Superior temporal gyrus (tissue), 1 donor: ENCODE measurements at regions not wholly inside any gene's neighbourhood (a gene's known extent, or its start where the extent isn't known, plus 50 kb on each side); places are given as distances from the start of the nearest gene placed in this dataset.

ENCODE experiments used
- DNase-seq: peaks from one replicate; pipeline ENCODE4 v3.0.0-alpha.2; 2016; ENCODE audit errors: extremely low spot score

DNA sequence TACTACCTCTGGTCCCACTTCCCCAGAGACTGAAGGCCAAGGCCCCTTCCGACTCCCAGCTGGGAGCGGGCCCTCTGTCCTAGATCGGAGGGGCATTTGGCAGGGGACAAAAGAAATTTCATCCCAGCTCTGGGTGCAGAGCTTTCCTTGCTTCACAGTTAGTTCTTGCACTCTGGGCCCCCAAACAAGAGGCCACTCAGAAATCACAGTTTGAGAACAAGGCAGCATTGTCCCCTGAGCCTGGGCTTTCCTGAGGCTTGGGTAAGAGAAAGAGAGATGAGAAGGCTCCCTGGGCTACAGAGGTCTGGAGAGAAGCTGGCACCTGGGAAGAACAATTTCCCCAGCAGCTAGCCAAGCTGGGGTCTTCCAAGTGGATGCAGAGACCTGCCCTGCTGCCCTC is 71.8 kb upstream of the NCAM1 start:
- peak; percentile 85 for DNase-seq

DNA sequence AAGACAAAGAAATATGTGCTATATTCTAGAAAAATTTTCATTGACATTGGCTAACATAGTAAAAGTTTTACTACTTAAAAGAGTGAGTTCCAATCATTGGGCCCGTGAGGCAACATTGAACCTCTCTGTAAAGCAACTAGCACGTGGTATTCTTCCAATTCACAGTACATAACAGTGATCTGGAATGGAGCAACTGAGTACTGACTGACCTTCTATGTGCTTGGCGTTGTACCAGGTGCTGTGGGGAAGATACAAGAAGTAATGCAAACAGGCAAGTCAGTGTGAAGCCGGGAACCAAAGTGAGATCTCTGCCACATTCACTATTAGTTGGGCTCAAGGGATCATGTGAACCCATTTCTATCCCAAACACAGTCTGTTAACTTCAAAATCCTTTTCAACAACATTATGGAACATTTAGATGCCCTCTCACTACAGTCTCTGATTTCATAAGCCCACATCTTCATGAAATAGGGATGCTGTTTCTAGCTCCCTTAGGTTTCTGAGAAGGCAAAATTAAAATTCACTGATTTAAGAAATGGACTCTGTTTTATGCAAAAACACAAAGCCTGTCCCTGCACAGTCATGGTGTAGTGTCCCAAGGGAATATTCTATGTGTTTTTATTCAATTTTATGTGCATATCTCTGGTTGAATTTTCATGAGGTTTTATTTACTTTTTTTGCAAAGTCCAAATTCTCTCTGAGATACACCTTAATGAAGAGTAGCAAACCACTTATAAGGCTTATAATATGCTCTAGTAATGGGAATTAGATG is 61.8 kb upstream of the NCAM1 start:
- DNase-seq: no peak

DNA sequence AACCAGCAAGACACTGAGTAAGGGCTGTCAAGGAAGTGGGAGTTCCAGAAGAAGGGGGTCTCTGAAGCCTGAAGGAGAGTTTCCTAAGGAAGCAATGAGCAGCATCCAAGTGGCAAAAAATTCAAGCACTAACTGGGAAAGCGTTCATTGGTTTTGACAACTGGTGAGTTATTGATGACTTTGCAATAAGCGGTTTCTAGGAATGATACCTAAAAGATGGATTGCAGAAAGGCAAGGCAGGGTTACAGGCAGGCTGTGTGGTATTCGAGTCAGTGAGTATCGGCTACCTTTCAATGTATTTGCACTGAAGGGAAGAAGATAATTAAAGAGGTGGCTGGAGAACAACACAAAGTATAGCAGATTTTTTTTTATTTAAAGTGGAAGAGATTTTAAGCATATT is 59.3 kb upstream of the NCAM1 start:
- no peak for DNase-seq

DNA sequence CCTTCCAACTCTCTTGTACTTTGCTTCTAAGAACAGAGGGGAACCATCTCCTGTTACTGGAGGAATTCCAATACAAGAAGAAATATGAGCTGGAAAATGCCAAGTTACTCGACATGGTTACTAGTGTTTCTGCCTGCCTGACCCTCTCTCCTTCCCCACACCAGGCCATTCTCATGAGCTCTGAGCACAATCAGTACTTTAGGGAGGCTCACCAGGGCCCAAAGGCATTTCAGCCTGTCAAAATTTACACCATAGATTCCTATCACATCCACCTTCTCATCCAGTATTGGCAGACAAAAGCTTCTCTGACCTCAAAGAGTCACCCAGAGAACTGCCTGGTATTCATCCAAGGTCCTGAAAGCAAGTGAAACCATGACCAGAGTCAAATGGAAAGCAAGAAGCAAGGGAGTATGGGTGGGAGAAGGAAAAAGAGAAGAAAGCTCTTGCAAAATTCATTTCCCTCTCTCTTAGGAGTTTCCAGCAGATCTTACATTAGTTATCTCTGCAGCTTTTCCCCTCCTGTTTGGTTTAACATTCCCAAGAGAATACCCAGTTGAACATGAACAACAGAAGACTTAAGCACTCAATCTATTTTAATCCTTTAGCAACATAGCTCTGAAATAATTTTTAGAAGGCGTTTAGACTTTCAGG is 58.7 kb upstream of the NCAM1 start:
- peak; percentile 70 for DNase-seq

DNA sequence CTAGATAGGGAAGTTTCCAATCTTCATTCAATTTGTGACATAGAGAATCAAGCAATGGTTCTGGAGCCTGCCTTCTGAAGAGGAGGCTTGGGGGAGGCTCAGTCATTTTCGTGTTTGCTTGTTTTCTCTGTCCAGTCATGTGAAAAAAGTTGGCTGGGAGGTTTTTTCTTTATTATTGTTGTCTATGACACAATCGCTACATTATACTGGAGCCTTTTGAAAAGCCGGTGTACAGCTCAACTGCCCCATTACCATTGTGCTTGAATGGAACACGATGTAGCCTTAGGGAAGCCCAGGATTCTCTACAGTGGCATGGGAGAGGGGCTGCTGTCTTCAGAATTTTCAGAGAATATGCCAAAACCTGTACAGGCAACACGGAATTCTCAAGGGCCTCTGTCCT is 57.9 kb upstream of the NCAM1 start:
- peak; percentile 98 for DNase-seq

DNA sequence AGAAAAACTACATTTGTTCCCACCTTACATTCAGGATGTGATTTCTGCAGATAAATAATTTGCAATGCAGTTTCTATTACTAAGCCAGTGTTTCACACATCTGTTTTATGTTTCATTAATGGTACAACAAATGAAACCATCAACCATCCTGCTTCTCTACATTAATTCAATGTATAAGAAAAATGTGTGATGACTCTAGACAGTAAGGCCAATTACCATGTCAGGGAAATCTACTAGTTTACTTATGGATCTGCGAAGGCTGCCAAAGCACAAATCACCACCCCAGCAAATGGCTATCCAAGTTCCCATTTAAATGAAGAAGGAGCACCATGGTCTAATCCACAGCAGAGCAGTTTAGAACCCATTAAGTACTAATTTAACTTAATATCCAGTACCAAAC is 50.1 kb upstream of the NCAM1 start:
- no peak for DNase-seq
